Ishikawa (cell line): ENCODE measurements at regions not wholly inside any gene's neighbourhood (a gene's known extent, or its start where the extent isn't known, plus 50 kb on each side); places are given as distances from the start of the nearest gene placed in this dataset.

Source experiments
- CEBPB ChIP-seq: IDR thresholded peaks from 2 replicates; pipeline ENCODE4 v1.6.1; 2012
- EP300 ChIP-seq: IDR thresholded peaks from 2 replicates; pipeline ENCODE4 v1.6.1; 2012; ENCODE audit warnings: borderline replicate concordance
- FOXM1 ChIP-seq: IDR thresholded peaks from 2 replicates; pipeline ENCODE4 v1.6.1; 2012; ENCODE audit warnings: low read depth, borderline replicate concordance
- RAD21 ChIP-seq: IDR thresholded peaks from 2 replicates; pipeline ENCODE4 v1.6.1; 2012; ENCODE audit warnings: low read depth
- REST ChIP-seq: IDR thresholded peaks from 2 replicates; pipeline ENCODE4 v1.6.1; 2012; ENCODE audit warnings: low read depth, mild to moderate bottlenecking
- TAF1 ChIP-seq: IDR thresholded peaks from 2 replicates; pipeline ENCODE4 v1.6.1; 2012; ENCODE audit warnings: low read depth, mild to moderate bottlenecking
- TEAD4 ChIP-seq: IDR thresholded peaks from 2 replicates; pipeline ENCODE4 v1.6.1; 2012
- USF1 ChIP-seq: IDR thresholded peaks from 2 replicates; pipeline ENCODE4 v1.6.1; 2012
- YY1 ChIP-seq: IDR thresholded peaks from 2 replicates; pipeline ENCODE4 v1.6.1; 2012; ENCODE audit warnings: low read depth

- TF ChIP-seq RAD21: no peak
- no peak for TF ChIP-seq USF1
- no peak for TF ChIP-seq FOXM1
- no peak for TF ChIP-seq YY1
- no peak for TF ChIP-seq EP300
- no peak for TF ChIP-seq CEBPB
- no peak for TF ChIP-seq REST
- TF ChIP-seq TEAD4: 0 out of 2 replicates have a peak, but pooled peaks have one; percentile 16
- no peak for TF ChIP-seq TAF1
These were observed 62.7 kb upstream of the GATA6 start for GRCh38 chr18:22106536-22107292.
